K562 (cell line): ENCODE measurements at regions not wholly inside any gene's neighbourhood (a gene's known extent, or its start where the extent isn't known, plus 50 kb on each side); places are given as distances from the start of the nearest gene placed in this dataset.

ENCODE experiments used
- ATAC-seq: fragments of 200-7000 bp; cut with Tn5 transposase; 3 replicates; pipeline ENCODE4 v1.9.1; 2020; ENCODE audit warnings: moderate library complexity
- BruUV-seq: library from RNA; stranded (reverse); fragments of 400-500 nt; replicated peaks from 2 replicates; lab custom pipeline; 2021; lab: Mats Ljungman, UMichigan
- CTCF ChIA-PET: fragments of 300-600 bp; formaldehyde crosslinking; extraction: SDS; loops from one replicate; lab custom pipeline; 2021; ENCODE audit warnings: low intra/inter-chr PET ratio; lab: Yijun Ruan, JAX
- POLR2A ChIA-PET: fragments of 300-600, 350-650 bp; sonication (Branson Sonifier 250); formaldehyde crosslinking; extraction: SDS; loops from one replicate; lab custom pipeline; 2021; ENCODE audit warnings: antibody characterized with exemption, inconsistent platforms; lab: Yijun Ruan, JAX
- DNase-seq, 4 experiments: peaks; one replicate each; pipeline versions ENCODE4 v3.0.0 to v3.0.0-alpha.2; 2011 to 2018; ENCODE audit warnings: low spot score in 3 of 4, mixed read lengths in 3 of 4; ENCODE audit errors: extremely low read depth in 1 of 4
- FAIRE-seq: peaks from 2 replicates; lab custom pipeline; 2011; peaks lifted over from hg19 to GRCh38; lab: Jason Lieb, UNC
- H2AFZ ChIP-seq: 2 replicates; pipeline ENCODE4 v1.6.0; 2011; ENCODE audit warnings: low read depth, low read length, control low read depth, inconsistent platforms
- H3K27ac ChIP-seq: fragments of 200-600 bp; 3 replicates; pipeline ENCODE4 v1.8.0; 2011; ENCODE audit warnings: low read depth, mild to moderate bottlenecking, control low read depth, inconsistent platforms, low read length, moderate library complexity, mixed read lengths; ENCODE audit errors: extremely low read depth
- H3K27me3 ChIP-seq, 2 experiments: fragments of 300-600 bp in 1 of 2; 2 replicates in 1 of 2; 3 replicates in 1 of 2; pipeline versions ENCODE4 v1.6.0 to v1.8.0; 2011; ENCODE audit warnings: inconsistent platforms in 2 of 2, low read length in 2 of 2, mild to moderate bottlenecking in 1 of 2, mixed read lengths in 1 of 2, moderate library complexity in 1 of 2; ENCODE audit not compliant: control insufficient read depth in 2 of 2, insufficient read depth in 2 of 2
- H3K36me3 ChIP-seq: fragments of 300-600 bp; 3 replicates; pipeline ENCODE4 v1.8.0; 2011; ENCODE audit warnings: mild to moderate bottlenecking, low read length, inconsistent platforms; ENCODE audit not compliant: control insufficient read depth, insufficient read depth
- H3K4me1 ChIP-seq, 2 experiments: fragments of 200-600 bp in 1 of 2; replicated peaks in 1 of 2; 2 replicates in 1 of 2; 3 replicates in 1 of 2; pipeline versions ENCODE4 v1.5.1 to v1.8.0; 2011; ENCODE audit warnings: inconsistent platforms in 2 of 2, low read length in 2 of 2, mild to moderate bottlenecking in 1 of 2, mixed read lengths in 1 of 2, moderate library complexity in 1 of 2; ENCODE audit not compliant: control insufficient read depth in 2 of 2, insufficient read depth in 2 of 2
- H3K4me2 ChIP-seq: 2 replicates; pipeline ENCODE4 v1.6.1; 2011; ENCODE audit warnings: low read length, control low read depth, inconsistent platforms, mixed read lengths; ENCODE audit not compliant: insufficient read depth
- H3K4me3 ChIP-seq: fragments of 200-600 bp; sonication (generic), shearing (Covaris generic); 2 replicates; pipeline ENCODE4 v1.5.1; 2016; ENCODE audit warnings: control low read depth, inconsistent platforms
- H3K79me2 ChIP-seq: fragments of 200-600 bp; 3 replicates; pipeline ENCODE4 v1.8.0; 2011; ENCODE audit warnings: low read length, inconsistent platforms; ENCODE audit not compliant: control insufficient read depth, insufficient read depth
- H3K9ac ChIP-seq, 2 experiments: 2 replicates each; pipeline versions ENCODE4 v1.6.0 to v1.6.1; 2011; ENCODE audit warnings: low read depth in 2 of 2, low read length in 2 of 2, control low read depth in 1 of 2, inconsistent platforms in 1 of 2, mild to moderate bottlenecking in 1 of 2, mixed read lengths in 1 of 2; ENCODE audit not compliant: insufficient read depth in 1 of 2
- H3K9me1 ChIP-seq: one replicate; pipeline ENCODE4 v1.6.0; 2011; ENCODE audit warnings: inconsistent platforms, mild to moderate bottlenecking, low read length, moderate library complexity; ENCODE audit not compliant: control insufficient read depth, insufficient read depth
- H3K9me3 ChIP-seq: replicated peaks from 2 replicates; pipeline ENCODE4 v1.5.1; 2011; ENCODE audit warnings: low read depth, low read length, inconsistent platforms; ENCODE audit not compliant: control insufficient read depth, insufficient read depth
- H4K20me1 ChIP-seq: replicated peaks from 2 replicates; pipeline ENCODE4 v1.6.1; 2011; ENCODE audit warnings: low read length, inconsistent platforms, mixed read lengths; ENCODE audit not compliant: control insufficient read depth, insufficient read depth
- ADNP ChIP-seq: fragments of 200-800 bp; sonication (Bioruptor generic); IDR thresholded peaks from 2 replicates; pipeline ENCODE4 v1.6.1; 2016; ENCODE audit warnings: missing genetic modification characterization, missing compliant biosample characterization
- MED1 ChIP-seq: sonication (generic); formaldehyde crosslinking; IDR thresholded peaks from 2 replicates; pipeline ENCODE4 v1.8.1; 2023; ENCODE audit warnings: missing genetic modification reagents, borderline replicate concordance
- MYNN ChIP-seq, 2 experiments: sonication (generic); formaldehyde crosslinking in 1 of 2; IDR thresholded peaks; 2 replicates each; pipeline versions ENCODE4 v1.5.0 to v1.6.1; 2016 to 2020; ENCODE audit warnings: antibody characterized with exemption in 1 of 2, missing genetic modification reagents in 1 of 2
- TCF3 ChIP-seq: sonication (generic); formaldehyde crosslinking; IDR thresholded peaks from 2 replicates; pipeline ENCODE4 v1.4.0; 2020; ENCODE audit warnings: mild to moderate bottlenecking, missing genetic modification reagents
- ZNF655 ChIP-seq: fragments of 250-450 bp; sonication (Bioruptor Pico); IDR thresholded peaks from 2 replicates; pipeline ENCODE4 v1.5.0; 2021
- WGBS: fragments of 100-300 bp; shearing (Covaris generic); methylation state at CpG from one replicate; pipeline ENCODE4 v1.1.6; 2016; ENCODE audit warnings: low coverage, mixed read lengths; ENCODE audit not compliant: insufficient coverage; ENCODE audit errors: missing lambda C conversion rate; 5-methylcytosine and 5-hydroxymethylcytosine counted together
- in situ Hi-C: fragments of 300-500 bp; cut with MboI; formaldehyde crosslinking; loops from 4 replicates; pipeline ENCODE4 v1.15.0; 2018; ENCODE audit warnings: inconsistent platforms, mixed read lengths
- intact Hi-C: fragments of 100-400 bp; cut with micrococcal nuclease; formaldehyde crosslinking; loops from 2 replicates; pipeline ENCODE4 v1.14.2; 2022

GRCh38 chr17:34168989-34169388 lies 86.1 kb upstream of the CCL2 start:
- Histone ChIP-seq H3K9ac (no peak overlapping the region), H3K9me1 (no peaks in the 10 kb centered on the region), H3K79me2 (no peaks in the 10 kb centered on the region), H2AFZ (no peak overlapping the region), H3K9me3 (no peaks in the 10 kb centered on the region), H3K4me3 (no peak overlapping the region), H3K36me3 (no peaks in the 10 kb centered on the region), H3K27ac (no peak overlapping the region), H3K4me1 (peaks cover 0 to 3% of the 10 kb centered on the region in 2 experiments; a peak in 1 of 5 replicates), H4K20me1 (no peaks in the 10 kb centered on the region), H3K4me2 (no peak overlapping the region), H3K27me3 (no peaks in the 10 kb centered on the region; a peak in 1 of 5 replicates)
- 0% methylated on average over 4 of the region's 4 CpGs for WGBS
- DNase-seq (no peak), ATAC-seq (no peak), FAIRE-seq (no peak)
- intact Hi-C loops: no loop called here
- BruUV-seq: no TSS peak
- ChIA-PET POLR2A (interaction anchor here (1.4 kb wide), 1 partner anchor 13 kb away, joined by 3 read pairs; no protein-coding TSS in a partner anchor), CTCF (interaction anchor here (0.5 kb wide), 1 partner anchor 29 kb away, joined by 4 read pairs; no protein-coding TSS in a partner anchor)
- TF ChIP-seq MYNN (IDR thresholded peaks at IDR 0.05): no peak
- no peak for TF ChIP-seq MYNN (CRISPR knock-in tag; IDR thresholded peaks at IDR 0.05)
- TF ChIP-seq MED1 (CRISPR knock-in tag): no peak
- TF ChIP-seq ADNP: no peak
- TF ChIP-seq TCF3 (CRISPR knock-in tag): no peak
- no peak for TF ChIP-seq ZNF655 (CRISPR knock-in tag)
- in situ Hi-C loops: no loop called here
